Upper lobe of left lung (tissue), 4 donors: ENCODE measurements at regions not wholly inside any gene's neighbourhood (a gene's known extent, or its start where the extent isn't known, plus 50 kb on each side); places are given as distances from the start of the nearest gene placed in this dataset.

Source experiments
- POLR2A ChIP-seq, 4 donors: fragments of 450-650 bp; IDR thresholded peaks; one replicate each; pipeline ENCODE4 v1.5.1; 2016 to 2017; ENCODE audit warnings: antibody characterized with exemption in 4 of 4, mild to moderate bottlenecking in 2 of 4
- POLR2AphosphoS5 ChIP-seq, 2 donors: sonication (generic); formaldehyde crosslinking; IDR thresholded peaks; one replicate each; pipeline ENCODE4 v1.5.1; 2017; ENCODE audit warnings: antibody characterized with exemption in 2 of 2

- no peak for TF ChIP-seq POLR2A (IDR thresholded peaks at IDR 0.05)
- no peak for TF ChIP-seq POLR2AphosphoS5 (IDR thresholded peaks at IDR 0.05)
These were observed 114.6 kb upstream of the THBS2 start for GRCh38 chr6:169368200-169368599.
